Activated naive CD4-positive, alpha-beta T cell treated with Interleukin-2 at 50 U/mL for 16 hours (primary cell): ENCODE measurements at regions not wholly inside any gene's neighbourhood (a gene's known extent, or its start where the extent isn't known, plus 50 kb on each side); places are given as distances from the start of the nearest gene placed in this dataset.
"Not testable (repeated sequence)": the region's sequence is repeated elsewhere in the genome, so short reads cannot be mapped to it uniquely, and the experiment has no call there.

Experiments used
- DNase-seq: peaks from one replicate; pipeline ENCODE4 v3.0.0-alpha.2; 2020

DNA sequence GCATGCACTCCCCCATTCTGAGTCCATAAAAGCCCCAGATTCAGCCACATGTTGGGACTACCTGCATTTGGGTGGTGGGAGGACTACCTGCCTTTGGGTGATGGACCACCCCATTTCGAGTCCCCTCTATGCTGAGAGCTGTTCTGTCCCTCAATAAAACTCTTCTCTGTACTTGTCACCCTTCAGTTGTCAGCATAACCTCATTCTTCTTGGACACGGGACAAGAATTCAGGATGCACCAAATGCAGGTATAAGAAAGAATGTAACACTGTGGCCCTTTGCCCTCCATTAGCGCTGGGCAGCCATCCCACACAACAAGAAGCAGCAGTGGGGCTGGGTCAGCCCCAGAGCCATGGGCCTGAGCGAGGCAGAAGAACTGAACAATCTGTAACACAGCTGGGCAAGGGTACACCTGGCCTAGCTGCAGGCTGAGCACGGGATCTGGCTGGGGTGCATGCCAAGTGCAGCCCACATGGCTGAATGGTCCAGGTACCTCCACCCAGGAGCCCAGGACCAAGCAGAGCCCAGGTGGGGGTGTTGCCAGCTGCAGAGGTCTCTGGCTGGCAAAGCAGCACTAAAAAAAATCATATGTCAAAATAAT is 1344.3 kb upstream of the LRRTM3 start:
- DNase-seq, result no peak

DNA sequence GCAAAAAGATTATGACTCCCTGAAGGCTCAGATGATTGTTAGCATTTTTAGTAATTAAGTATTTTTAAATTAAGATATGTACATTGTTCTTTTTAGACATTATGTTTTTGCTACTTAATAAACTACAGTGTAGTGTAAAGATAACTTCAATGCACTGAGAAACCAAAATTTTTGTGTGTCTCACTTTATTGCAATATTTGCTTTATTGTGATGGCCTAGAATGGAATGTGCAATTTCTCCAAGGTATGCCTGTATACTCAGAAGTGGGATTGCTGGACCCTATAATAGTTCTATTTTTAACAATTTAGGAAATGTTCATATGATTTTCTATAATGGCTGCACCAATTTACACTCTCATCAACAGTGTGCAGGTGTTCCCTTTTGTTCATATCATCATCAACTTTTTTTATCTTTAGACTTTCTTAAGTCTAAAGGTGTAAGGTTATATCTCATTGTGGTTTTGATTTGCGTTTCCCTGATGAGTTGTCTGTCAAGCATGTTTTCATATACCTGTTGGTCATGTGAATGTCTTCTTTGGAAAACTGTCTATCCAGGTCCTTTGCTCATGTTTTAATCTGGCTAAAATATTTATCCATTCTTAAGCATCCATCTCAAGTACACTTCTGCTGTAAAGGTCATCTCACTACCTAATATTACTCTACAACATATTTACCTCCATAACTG is 1323.5 kb upstream of the LRRTM3 start:
- DNase-seq, result no peak

DNA sequence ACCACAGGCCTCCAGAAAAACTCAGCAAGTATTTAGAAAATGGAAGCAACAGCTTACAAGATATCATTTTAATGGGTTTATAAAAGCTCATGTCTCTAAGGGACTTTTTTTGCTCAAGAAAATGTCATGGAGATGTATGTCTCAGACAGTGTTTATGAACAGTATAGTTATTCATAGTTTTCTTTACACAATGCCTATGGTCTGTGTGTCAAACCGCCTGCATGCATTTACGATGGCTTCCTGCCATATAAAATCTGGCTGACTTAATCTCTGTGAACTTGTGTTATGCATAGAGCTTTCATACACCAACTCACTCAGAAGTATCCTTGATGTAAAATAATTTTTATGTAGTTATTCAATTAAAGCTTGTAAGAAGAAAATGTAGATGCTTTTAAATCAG is 1314.2 kb upstream of the LRRTM3 start:
- DNase-seq, result no peak

DNA sequence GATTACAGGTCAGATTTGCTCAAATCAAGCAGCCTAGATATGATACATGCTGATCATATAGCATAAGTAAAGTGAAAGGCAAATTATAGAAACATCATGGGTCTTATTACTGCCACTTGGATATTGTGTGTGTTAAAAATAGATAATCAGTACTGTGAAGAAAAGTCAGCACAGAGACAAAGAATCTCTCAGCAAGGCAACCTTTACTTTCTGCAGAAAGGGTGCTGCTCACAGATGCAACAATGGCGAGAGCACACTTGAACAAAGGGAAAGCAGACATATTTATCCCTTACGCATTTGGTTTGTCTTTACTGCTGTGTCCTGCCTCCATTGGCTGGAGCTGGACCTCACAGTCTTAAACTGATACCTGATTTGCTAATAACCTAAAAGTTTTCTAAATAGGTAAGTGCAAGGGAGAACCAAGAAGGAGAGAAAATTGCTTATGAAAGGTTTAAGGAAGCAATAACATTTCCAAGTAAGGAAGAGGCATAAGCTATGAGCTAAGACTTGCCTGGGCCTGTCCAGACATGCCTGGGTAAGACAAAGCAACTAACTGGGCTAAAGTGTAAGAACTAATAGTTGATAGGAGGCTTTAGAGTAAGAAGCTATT is 1310.8 kb upstream of the LRRTM3 start:
- no peak for DNase-seq

DNA sequence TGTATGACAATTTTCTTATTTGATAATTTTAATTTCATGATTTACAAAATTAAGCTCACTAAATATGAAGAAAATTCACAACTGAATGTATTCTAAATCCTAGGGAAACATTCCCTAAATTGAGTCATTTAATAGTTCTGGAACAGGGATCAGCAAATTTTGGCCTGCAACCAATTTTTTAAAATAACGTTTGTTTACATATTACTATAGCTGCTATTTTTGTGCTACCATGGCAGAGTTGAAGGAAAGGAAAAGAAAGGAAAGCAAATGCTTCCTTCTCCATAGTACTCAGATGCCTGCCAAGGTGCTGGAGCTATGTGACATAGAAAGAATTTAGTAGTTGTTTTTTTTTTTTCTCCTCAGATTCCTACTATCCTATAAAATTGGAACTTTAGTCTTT is 1307.7 kb upstream of the LRRTM3 start:
- DNase-seq, result no peak

DNA sequence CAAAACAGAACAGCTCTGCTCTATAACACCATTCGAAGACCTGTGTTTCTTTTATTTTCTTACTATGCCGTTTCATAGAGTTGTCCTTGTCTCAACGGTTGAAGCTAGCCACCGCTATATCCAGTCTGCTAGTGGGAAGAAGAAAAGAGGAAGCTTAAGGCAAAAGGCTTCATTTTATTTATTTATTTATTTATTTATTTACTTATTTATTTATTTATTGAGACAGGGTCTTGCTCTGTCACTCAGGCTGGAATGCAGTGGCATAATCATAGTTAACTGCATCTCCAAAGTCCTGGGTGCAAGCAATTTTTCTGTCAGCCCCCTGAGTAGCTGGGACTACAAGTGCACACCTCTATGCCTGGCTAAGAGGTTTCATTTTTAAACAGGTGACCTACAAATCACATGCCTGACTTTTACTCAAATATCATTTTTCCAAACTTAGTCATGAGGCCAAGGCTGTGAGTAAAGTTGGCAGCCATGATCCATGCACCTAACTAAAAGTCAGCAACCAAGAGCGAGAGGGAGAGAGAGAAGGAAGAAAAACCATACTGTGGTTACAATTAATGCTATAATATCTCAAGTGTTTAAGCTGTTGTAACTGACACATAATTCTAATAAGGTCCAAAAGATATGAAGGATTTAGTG is 1305.3 kb upstream of the LRRTM3 start:
- DNase-seq, result no peak

DNA sequence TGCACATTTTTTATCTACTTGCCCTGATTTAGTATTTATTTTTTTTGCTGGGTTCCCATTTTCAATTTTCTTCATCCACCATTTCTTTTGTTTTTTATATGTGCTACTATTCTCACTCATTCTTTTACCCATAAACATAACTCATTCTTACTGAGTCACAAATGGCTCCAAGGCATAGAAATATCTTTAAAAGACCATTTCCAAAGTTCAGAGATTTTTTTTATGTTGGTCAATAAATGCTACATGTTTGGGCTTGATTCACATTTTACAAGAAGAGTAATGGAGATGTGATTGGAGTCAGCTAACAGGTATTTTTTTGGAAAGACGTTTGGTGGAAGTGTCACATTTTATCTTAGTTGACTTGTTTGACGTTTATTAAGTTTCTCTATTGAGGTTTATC is 1303.2 kb upstream of the LRRTM3 start:
- no peak for DNase-seq

DNA sequence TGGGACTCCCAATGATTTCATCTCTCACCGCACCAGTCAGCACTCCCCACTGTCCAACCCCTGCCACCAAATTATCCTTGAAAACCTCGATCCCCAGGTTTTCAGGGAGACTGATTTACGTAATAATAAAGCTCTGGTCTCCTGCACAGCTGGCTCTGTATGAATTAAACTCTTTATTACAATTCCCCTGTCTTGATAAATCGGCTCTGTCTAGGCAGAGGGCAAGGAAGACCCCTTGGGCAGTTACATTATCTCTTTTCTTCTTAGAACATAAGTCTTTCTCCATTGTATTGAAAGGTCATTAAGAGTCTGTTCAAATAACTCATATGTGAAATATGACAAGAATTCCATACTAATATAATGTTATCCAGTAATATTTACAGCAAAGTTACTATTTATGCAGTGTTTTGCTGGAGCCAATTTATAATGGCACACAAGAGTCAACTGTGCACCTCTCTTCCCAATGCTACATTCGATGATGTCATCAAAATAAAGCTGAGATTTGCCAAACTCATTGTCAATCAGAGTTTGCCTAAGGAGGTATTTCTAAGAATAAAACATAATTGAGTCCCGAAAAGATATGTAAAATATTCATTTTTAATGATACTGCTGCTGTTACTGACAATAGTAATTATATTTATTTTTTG is 1297.2 kb upstream of the LRRTM3 start:
- DNase-seq, result no peak

DNA sequence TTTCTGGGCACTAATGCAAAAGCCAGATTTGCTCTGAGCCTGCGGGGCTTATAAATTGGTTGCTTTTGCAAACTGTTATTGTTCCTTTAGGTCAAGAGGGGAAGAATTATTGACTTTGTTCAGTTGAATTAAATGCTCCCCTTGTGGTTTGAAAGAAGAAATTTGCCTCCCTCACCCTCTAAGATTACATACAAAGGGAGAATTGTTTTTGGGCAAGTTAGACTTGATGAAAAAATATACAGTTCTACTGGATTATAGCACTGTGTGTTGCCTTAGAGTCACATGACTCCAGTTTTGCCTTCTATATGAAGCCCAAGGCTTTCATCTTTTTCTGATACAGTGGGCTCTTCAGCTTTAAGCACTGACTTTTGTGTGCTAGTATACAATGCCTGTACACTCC is 1265.8 kb upstream of the LRRTM3 start:
- no peak for DNase-seq

DNA sequence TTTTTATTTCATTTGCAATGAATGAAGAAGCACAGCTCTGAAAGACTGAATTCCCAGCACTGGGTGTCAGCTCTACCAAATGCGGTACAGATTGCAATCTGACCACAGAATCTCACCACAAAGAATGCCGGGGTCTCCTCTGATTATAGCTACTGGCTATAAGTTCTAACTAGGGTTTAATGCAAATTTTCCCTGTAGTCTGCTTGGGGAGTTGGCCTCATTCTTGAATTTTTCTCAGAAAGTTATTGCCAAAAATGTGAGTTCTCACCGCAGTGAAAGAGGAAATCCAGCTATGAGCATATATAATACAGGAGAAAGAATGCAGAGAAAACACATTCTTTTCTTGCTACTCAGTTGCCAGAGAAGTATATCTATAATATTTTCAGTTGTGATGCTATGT is 1255.7 kb upstream of the LRRTM3 start:
- DNase-seq, result no peak

DNA sequence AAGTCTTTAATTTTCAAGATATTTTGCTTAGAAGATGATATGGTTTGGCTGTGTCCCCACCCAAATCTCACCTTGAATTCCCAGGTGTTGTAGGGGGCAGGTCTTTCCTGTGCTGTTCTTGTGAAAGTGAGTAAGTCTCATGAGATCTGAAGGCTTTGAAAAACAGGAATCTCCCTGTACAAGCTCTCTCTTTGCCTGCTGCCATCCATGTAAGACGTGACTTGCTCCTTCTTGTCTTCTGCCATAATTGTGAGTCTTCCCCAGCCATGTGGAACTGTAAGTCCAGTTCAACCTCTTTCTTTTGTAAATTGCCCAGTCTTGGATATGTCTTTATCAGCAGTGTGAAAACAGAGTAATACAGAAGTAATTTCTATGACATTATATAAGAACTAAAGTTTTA is 1255.2 kb upstream of the LRRTM3 start:
- not testable (repeated sequence) for DNase-seq

DNA sequence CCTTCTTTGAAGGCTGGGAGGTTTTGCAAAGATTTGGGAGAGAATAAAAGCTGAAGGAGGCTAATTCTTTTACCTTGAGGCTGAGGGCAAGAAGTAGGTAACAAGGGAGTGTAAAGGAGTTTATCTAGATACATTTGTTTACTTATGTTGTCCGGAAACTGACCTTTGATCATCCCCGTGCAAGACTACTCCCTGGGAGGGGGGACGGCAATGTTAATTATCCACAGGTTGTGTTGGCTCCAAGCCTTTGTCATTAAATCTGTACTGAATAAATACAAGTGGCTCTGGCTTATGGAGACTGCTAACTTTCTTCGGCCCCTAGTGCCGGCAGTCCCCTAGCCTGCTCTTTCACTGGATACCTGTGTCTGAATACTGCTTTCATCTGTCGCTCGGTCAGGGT is 1250.6 kb upstream of the LRRTM3 start:
- no peak for DNase-seq

DNA sequence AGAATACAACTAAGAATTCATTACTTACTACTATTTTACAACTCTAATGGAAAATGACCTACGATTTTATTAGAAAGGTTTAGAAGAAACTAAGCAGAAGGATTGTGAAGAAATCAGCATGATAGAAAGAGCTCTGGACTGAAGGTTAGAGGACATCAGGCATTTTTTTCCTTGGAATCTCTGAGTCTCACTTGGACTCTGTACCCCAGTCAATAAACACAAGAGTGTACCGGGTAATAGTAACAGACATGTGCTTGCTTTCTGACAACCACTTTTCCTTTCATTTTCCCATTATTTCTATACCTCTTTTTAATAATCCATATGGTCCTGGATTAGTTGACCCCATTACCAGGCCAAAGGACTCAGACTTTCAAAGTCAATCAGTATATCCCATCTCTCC is 1240.9 kb upstream of the LRRTM3 start:
- DNase-seq, result no peak

DNA sequence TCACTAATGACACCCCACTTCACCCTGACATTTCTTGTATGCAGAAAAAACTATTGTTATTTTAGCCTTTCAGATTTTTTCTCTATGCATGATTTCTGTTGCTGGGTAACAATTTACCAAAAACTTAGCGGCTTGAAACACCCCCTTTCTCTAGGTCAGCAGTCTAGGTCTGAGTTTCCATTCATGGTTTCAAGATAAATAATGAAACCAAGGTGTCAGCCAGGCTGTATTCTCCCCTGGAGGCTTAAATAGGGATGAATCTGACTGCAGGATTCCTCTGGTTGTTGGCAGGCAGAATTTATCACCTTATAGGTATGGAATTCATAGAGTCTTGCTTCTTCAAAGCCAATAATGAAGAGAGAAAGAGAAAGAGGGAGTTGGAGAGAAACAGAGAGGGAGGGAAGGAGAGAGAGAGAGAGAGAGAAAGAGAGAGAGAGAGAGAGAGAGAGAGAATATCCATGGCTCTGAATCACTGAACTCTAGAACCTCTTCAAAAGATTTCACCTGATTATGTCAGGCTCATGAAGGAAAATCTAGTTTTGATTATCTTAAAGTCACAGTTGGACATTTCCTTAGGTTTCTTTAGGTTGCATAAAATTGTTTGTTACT is 1224.6 kb upstream of the LRRTM3 start:
- DNase-seq, result no peak

DNA sequence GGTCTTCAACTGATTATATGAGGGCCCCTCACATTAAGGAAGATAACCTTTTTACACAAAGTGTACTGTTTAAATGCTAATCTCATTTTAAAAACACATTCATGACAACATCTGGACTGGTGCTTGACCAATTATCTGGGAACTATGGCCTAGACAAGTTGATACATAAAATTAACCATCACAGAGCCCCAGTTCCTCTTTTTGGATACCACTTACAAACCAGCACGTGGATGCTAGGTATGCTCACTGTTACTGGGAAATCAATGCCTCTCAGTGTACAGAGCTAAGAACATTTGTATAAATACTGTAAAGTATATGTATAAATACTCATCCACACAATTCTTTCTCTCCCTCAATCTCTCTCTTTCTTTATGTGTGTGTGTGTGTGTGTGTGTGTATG is 1217.8 kb upstream of the LRRTM3 start:
- DNase-seq, result no peak

DNA sequence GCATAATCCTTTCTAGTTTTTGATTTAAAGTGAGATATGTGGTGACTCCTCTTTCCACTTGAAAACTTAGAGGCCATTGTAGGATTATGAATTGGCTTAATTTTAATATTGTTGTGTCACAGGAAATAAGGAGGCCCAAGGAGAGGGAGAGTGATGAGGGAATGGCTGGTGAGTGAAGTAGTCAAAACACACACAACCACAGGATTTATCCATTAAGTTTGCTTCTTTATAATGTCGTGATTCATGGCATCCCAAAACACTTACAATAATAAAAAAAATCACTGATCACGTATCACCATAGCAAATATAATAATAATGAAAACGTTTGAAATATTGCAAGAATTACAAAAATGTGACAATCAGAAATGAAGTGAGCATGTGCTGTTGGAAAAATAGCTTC is 1215.5 kb upstream of the LRRTM3 start:
- DNase-seq, result no peak

DNA sequence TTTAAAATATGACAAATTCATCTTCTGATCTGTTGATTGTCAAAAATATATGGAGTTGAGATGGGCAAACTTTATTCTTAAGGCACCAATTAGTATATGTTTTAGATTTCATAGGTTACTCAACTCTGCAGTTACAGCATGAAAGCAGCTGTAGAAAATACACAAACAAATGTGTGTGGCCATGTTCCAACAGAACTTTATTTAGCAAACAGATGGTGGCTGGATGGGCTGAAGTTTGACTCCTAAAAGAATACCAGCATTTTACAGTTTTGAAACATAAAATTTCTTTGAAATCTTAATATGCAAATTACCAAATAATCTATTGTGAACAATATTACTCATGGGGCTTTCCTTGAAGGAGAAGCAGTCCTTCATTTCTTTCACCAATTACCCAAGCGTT is 1206.0 kb upstream of the LRRTM3 start:
- DNase-seq, result no peak

DNA sequence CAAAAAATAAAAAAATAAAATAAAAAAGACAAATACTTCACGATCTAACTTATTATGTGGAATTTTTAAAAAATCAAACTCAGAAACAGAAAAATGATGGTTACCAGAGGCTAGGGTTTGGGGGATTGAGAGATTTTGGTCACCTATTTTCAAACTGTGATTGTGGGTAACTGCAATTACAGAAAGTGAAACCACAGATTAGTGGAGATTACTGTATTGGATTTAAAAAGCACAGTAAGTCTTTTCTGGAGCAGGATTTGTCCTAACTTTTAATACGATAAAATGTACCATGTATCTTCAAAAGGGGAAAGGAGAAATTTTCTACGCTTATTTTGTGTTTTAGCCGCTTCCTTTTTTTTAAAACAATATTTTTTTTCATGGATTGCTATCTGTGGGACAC is 1204.9 kb upstream of the LRRTM3 start:
- DNase-seq, result no peak

DNA sequence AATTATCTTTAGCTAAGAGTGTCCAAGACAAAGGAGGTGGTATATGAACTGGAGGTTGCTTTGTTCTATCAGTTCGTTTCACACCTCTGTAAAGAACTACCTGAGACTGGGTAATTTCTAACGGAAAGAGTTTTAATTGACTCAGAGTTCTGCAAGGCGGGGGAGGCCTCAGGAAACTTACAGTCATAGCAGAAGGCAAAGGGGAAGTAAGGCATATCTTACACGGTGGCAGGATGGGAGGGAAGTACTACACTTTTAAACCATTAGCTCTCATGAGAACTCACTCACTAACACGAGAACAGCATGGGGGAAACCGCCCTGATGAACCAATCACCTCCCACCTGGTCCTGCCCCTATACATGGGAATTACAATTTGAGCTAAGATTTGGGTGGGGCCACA is 1202.3 kb upstream of the LRRTM3 start:
- no peak for DNase-seq

DNA sequence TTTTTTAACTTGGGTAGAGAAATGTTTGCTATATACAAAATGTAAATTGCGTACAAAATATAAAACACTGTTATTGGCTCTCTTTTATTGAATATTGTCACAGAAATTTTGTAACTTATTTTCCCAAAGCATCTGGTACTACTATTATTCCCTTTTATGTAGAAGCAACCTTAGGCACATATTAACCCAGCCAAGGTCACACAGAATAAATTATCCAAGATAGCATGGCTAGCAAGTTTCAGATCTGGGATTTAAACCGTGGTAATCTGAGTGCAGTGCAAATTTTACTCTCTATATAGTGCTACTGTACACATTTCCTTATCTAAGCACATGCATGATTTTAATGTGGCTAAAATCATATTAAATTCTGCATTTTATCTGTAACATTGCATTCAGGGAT is 1190.5 kb upstream of the LRRTM3 start:
- no peak for DNase-seq

DNA sequence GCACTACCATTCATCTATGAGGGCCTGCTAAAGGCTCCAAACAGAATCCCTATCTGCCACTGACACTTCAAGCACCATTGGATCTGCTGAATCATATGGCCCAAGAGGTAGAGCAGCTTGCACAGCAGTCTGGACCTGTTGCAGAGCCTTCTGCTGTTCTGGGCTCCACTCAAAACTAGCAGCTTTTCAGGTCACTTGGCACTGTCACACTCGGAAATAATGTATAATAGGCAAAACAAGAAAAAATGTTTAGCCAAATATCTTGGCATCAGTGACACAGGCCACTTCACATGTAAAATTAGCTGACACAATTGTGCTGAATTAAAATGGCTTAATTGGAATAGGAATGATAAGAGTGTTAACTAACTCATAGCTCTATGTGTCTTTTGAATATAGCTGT is 1182.9 kb upstream of the LRRTM3 start:
- DNase-seq, result no peak

DNA sequence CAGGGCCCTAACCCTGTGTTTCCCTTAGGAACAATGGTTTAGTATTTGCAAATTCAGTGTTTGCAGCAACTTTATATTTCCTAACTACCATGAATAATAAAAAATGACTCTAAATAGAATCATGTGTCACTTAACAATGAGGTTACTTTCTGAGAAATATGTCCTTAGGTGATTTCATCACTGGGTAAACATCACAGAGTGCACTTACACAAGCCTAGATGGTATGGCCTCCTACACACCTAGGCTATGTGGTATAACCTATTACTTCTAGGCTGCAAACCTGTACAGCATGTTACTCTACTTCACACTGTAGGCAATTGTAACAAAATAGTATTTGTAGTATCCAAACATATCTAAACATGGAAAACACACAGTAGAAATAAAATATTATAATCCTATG is 1174.6 kb upstream of the LRRTM3 start:
- DNase-seq, result no peak

DNA sequence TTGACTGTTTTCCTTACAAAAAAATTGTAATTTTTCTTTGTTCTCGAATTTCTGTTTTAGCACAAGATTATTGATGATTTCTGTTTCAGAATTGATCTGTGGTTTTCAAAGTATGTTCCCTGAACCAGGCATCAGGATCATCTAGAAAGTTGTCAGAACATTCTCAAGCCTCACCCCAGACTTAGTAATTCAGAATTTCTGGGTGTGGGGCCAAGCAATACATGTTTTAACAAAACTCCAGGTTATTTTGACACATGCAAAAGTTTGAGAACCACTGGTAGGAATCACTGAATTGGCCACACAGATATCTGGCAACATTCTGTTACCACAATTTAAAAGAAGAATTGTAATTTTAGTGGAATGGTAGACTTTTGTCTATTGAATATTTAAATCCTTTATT is 1173.9 kb upstream of the LRRTM3 start:
- DNase-seq, result no peak
